GM18907 (cell line): ENCODE measurements at regions not wholly inside any gene's neighbourhood (a gene's known extent, or its start where the extent isn't known, plus 50 kb on each side); places are given as distances from the start of the nearest gene placed in this dataset.
"Not testable (repeated sequence)": the region's sequence is repeated elsewhere in the genome, so short reads cannot be mapped to it uniquely, and the experiment has no call there.

ENCODE experiments used
- ATAC-seq: cut with Tn5 transposase; IDR thresholded peaks from one replicate; pipeline ENCODE4 v1.9.1; 2021; ENCODE audit warnings: mild to moderate bottlenecking, moderate library complexity; ENCODE audit not compliant: unreplicated experiment

DNA sequence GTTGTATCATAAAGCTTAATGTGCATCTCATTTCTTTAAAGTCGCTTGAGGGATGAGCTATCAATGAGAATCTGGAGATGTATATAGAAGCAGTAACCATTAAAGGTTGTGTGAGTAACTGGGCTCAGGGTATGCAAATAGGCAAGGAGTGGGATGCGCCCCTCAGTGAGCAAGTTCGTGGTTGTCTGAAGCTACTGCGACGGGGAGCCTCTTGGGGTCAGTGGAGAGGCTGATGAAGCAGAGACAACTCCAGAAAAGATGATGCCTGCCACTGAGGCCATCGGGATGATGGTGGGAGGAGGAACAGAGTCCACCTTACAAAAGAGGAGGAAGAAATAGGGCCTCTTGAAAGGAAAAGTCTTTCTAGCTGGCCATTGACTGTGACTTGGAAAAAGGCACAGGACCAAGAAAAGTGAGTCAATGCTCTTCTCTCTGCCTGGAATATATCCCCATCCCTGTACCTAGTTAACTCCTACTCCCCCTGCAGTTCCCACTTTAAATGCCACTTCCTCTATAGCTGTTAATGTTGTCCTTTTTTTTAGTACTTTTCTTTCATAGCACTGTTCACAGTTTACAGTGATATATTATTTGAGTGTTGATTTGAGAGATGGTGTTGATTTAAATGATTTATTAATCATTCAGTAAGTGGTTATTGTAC lies 51.4 kb upstream of the LSM6 start:
- ATAC-seq = peak; percentile 78

DNA sequence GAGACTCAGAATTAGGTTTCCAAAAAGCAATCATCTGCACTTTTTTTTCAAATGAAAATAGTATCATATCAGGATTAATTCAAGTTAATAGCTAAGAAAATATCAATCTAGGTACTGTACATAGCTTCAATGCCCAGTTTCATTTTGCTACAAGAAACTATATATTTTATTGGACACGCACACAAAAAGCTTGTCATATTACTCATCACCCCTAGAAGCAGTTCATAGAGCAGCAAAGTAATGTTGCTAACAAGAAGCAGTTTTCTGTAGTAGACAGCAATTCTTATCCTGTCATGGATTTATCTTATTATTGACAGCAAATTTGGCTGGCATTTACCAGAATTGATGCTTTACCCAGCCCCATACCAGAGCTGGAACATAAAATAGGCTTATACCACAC lies 52.3 kb upstream of the LSM6 start:
- no peak for ATAC-seq

GRCh38 chr4:146122398-146122797 lies 53.1 kb upstream of the LSM6 start:
- no peak for ATAC-seq

DNA sequence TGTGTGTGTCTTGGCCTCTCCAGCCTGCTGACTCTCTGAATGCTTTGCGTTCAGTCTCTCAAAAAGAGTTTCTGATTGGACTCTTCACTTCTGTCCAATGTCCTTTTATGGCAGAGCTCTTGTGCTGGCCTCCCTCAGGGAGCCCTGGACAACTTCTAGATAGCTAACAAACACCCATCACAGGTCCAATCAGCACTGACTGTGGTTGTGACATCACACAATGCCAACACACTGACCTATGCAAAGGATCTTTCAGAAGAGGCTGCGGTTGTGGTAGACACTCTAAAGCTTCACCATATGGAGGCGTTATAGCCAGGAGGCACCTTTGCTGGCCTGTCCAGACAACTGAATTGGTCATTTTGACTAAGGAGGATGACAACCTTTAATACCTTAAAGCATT lies 53.8 kb upstream of the LSM6 start:
- ATAC-seq = no peak

DNA sequence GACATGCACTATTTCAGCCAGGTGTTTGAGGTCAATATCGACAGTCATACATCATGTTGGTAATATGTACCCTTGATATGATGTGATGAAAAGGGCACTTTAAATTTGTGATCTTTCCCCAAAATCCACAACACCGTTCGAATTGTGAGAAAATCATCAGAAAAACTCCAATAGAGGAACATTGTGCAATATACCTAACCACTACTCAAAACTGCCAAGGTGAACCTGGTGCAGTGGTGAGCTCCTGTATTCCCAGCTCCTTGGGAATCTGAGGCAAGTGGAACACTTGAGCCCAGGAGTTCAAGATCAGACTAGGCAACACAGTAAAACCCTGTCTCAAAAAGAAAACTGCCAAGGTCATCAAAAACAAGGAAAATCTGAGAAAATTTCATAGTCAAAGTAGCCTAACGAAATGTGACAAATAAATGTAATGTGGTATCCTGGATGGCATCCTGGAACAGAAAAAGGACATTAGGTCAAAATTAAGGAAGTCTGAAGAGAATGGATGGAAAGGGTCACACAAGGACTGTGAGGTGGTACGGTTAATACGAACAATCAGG lies 55.6 kb upstream of the LSM6 start:
- no peak for ATAC-seq

DNA sequence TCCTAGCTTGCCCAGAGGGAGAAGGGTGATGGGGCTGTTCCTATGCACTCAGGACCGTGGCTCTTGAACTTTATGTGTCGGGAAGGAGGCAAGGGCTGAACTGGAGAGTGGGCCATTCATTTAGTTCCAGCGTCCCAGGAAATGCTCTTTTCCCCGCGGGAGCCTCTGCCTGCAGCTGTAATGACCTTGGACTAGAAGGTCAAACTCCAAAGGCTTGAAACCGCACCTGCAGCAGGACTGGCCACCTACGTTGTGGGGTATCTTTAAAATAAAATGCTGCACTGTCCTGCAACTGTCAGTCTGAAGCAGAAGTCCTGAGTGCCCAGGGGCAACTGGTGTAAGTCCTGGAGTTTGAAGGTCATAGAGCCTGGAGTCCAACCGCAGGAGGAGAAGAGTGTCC lies 61.5 kb upstream of the LSM6 start:
- ATAC-seq = no peak

GRCh38 chr4:146113171-146113570 lies 62.3 kb upstream of the LSM6 start:
- ATAC-seq = no peak

GRCh38 chr4:146112389-146112788 lies 63.1 kb upstream of the LSM6 start:
- peak; percentile 60 for ATAC-seq

GRCh38 chr4:146110871-146111485 lies 64.5 kb upstream of the LSM6 start:
- ATAC-seq = no peak

GRCh38 chr4:146108756-146109155 lies 66.8 kb upstream of the LSM6 start:
- ATAC-seq = no peak

DNA sequence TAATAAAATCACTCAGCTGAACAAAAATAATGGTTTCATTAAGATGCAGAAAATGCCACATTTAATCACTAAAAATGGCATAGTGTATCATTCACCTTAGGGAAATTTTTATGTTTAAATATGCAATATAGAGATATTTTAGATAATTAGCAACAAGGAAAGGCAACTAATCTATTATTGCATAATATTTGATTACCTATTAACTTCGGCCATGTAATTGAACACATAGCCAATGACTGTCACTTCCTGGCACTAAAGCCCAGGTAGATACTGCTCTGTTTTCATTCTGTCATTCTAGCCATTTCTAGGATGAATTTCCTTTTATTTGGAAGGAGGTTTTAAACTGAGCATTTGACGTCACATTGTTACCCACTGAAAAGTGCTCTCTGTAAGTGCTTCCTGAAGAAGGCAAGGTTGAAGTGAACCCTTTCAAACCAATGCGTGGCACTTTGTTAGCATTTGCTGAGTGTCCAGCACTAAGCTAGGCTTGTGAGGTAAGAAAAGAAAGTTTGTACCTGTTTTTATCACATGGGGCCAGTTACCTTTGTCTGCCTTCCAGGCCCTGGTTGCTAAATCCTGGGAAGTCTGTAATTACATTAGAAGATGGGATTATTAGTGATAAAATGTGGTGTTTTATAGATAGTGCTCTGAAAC lies 67.8 kb upstream of the LSM6 start:
- ATAC-seq = no peak

DNA sequence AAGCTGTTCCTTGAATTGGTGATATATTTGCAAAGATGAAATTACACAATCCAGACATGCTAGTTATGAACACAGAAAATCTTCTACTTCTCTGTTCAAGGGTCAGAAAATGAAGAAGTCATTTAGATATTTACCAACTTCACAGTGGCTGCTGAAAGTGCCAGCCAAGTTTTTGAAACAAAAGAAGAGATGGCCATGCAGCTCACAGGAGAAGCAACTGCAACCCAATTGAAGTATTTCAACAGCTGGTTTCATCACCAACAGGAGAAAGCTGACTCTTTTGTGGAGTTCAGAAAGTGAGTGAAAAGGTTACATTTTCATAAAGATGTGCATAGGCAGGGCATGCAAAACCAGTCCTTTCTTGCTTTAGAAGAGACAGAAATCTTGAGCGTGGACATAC lies 70.1 kb upstream of the LSM6 start:
- no peak for ATAC-seq

DNA sequence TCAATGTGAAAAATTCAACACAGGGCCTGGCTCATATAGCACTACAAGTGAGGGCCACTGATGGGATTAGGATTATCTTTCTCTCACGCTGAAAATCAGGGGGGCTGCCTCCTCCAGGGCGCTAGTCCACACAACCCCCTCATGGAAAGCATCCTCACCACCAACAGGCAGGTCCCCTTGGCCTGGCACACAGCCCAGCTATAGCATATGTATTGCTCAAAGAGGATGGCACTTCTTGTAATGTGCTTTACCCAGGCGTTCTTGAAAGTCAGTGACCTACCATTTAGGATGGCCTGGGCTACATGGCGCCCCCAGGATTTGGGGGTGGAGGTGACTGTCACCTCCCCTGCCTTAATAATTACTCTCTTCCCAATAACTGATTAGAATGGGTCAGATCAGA lies 71.0 kb upstream of the LSM6 start:
- ATAC-seq = no peak

GRCh38 chr4:146104052-146104451 lies 71.5 kb upstream of the LSM6 start:
- ATAC-seq = not testable (repeated sequence)

GRCh38 chr4:146099585-146099984 lies 75.9 kb upstream of the LSM6 start:
- no peak for ATAC-seq

DNA sequence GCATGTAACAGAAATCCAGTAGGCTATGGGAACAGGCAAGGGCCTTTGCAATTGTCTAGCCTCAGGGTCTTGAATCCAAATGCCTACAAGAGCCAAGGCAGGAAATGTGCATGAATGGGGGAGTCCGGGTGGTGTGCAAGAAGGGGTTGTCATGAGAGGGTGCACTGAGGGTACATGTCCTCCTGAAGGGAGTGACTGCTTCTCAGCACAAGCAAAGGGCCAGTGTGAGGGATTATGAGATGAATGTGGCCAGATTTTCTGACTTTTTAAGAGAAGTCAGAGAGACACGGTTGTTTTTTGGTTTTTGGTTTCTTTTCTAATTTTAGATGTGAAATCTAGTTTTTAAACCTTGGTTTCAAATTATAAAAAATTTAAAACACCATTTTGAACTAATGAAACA lies 76.5 kb upstream of the LSM6 start:
- peak; percentile 60 for ATAC-seq

DNA sequence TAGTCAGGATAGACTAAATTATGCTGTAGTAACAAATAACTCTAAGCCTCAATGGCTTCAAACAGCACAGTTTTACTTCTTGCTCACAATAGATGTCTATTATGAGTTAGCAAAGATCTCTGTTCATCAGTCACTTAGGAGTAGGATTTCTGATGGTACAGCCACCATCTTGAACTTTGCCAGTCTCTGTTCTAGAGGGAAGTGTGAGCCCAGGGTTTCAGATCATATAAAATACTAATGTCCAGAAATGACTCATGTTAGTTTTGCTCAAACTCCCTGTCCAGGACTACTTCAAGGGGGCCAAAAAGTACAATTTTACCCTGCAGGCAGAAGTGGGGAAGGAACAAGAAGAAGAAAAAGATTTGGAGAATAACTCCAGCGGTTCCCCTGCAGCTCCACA lies 77.1 kb upstream of the LSM6 start:
- ATAC-seq = peak; percentile 78

GRCh38 chr4:146096371-146096770 lies 79.1 kb upstream of the LSM6 start:
- no peak for ATAC-seq

- ATAC-seq = peak; percentile 63
These were observed 79.7 kb upstream of the LSM6 start for GRCh38 chr4:146095860-146096259.

- ATAC-seq = no peak
These were observed 80.3 kb upstream of the LSM6 start for GRCh38 chr4:146095091-146095690.

DNA sequence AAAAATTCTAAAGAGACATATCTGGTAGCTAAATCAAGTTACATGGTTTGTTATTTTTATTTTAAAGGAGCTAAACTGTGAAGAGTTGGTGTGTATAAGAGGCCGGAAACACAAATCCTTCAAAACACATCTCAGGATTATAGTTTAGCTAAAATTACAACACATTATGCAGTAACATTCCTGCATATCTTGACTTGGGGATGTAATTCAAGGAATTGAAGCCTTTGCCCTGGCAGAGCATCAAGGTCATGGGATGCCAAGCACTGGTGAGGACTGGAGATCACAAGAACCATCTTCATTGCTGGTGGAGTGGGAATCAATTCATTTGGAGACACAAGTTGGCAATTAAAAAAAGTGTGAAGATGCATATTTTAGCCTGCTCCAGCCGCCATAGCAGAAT lies 86.8 kb upstream of the LSM6 start:
- ATAC-seq = no peak

- no peak for ATAC-seq
These were observed 87.7 kb upstream of the LSM6 start for GRCh38 chr4:146087856-146088255.
